ENCODE measurements at regions not wholly inside any gene's neighbourhood (a gene's known extent, or its start where the extent isn't known, plus 50 kb on each side); places are given as distances from the start of the nearest gene placed in this dataset.
"Not testable (repeated sequence)": the region's sequence is repeated elsewhere in the genome, so short reads cannot be mapped to it uniquely, and the experiment has no call there.

- not testable (repeated sequence) for H3K4me3 ChIP-seq (ENCODE audit: control insufficient read depth, low read depth, low read length); DNase-seq (ENCODE audit: low read depth)
These were observed 195.8 kb downstream of the TMEM121 start for GRCh38 chr14:105721996-105722709.

GRCh38 chr14:105723271-105723670, 196.9 kb downstream of the TMEM121 start:
- not testable (repeated sequence) for DNase-seq (ENCODE audit: low read depth); H3K4me3 ChIP-seq (ENCODE audit: control insufficient read depth, low read depth, low read length)

DNA sequence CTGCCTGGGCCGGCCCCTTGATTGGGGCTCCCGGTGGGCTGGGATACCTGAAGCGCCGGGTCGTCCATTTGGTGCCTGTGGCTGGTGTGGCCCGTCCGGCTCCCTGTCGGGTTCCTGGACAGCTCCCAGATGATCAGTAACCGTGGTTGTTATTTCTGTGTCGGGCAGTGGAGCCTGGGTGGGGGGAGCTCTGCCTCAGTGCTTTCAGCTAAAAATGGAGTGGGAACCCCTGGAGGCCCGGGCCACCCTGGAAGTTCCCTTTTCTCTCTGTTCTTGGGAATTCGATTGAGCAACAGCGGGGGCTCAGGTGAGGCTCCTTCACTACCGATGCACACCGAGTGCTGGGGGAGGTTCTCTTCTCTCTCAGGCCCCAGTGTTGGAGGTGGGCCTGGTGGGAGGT, 197.4 kb downstream of the TMEM121 start:
- not testable (repeated sequence) for DNase-seq (ENCODE audit: low read depth); H3K4me3 ChIP-seq (ENCODE audit: control insufficient read depth, low read depth, low read length)

- not testable (repeated sequence) for DNase-seq (ENCODE audit: low read depth); H3K4me3 ChIP-seq (ENCODE audit: control insufficient read depth, low read depth, low read length)
These were observed 203.5 kb downstream of the TMEM121 start for GRCh38 chr14:105729825-105730368.

GRCh38 chr14:105730731-105731130, 204.3 kb downstream of the TMEM121 start:
- H3K4me3 ChIP-seq (ENCODE audit: control insufficient read depth, low read depth, low read length); DNase-seq (ENCODE audit: low read depth): not testable (repeated sequence)

- H3K4me3 ChIP-seq (ENCODE audit: control insufficient read depth, low read depth, low read length); DNase-seq (ENCODE audit: low read depth): not testable (repeated sequence)
These were observed 205.0 kb downstream of the TMEM121 start for GRCh38 chr14:105731221-105731985.

GRCh38 chr14:105733081-105734065, 207.0 kb downstream of the TMEM121 start:
- H3K4me3 ChIP-seq (ENCODE audit: control insufficient read depth, low read depth, low read length), result no peak overlapping the region
- no peak for TF ChIP-seq CTCF (IDR thresholded peaks at IDR 0.05; ENCODE audit: control insufficient read depth, insufficient read depth, low read depth, low read length, missing control alignments)
- no peak for DNase-seq (ENCODE audit: low read depth)

DNA sequence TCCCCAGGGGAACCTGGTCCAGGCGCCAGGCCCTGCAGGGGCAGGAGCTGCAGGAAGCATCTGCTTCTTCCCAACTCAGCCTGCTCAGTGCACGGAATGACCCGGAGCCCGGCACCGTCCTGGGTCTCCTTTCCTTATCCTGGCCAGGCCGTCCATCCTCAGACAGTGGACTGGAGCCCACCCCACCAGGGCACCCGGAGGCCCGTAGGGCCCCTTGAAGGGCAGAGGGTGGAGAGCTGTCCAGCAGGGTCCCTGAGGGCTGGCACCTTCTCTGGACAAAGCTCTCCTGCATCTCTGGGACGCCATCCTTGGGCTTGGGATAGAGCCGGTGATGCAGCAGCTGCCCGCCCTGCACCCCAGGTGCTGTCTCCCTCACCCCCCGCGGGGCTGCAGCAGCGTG, 207.9 kb downstream of the TMEM121 start:
- H3K4me3 ChIP-seq (ENCODE audit: control insufficient read depth, low read depth, low read length); DNase-seq (ENCODE audit: low read depth): not testable (repeated sequence)

DNA sequence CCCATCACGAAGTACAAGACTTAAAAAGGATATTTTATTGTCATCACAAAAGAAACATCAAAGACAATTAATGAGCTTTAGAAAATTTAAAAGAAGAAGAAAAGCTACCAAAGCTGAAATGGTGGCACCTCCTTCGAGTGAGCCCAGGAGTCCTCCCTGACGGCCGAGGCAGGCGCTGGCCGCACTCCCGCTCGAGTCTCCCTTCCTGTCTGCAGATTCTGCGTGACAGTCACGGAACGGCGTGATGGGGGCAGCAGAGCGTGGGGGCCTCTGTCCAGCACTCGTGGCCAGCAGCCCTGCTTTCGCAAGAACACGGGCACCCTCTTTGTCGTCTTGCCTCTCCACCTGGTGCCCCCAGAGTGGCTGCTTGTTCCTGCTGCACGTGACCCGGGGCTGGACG, 209.9 kb downstream of the TMEM121 start:
- not testable (repeated sequence) for DNase-seq (ENCODE audit: low read depth); H3K4me3 ChIP-seq (ENCODE audit: control insufficient read depth, low read depth, low read length)

GRCh38 chr14:105737504-105738246, 211.3 kb downstream of the TMEM121 start:
- DNase-seq (ENCODE audit: low read depth), result no peak
- no peak for TF ChIP-seq CTCF (IDR thresholded peaks at IDR 0.05; ENCODE audit: control insufficient read depth, insufficient read depth, low read depth, low read length, missing control alignments)
- H3K4me3 ChIP-seq (ENCODE audit: control insufficient read depth, low read depth, low read length), result no peak overlapping the region
